Thyroid gland (tissue), 4 donors: ENCODE measurements at regions not wholly inside any gene's neighbourhood (a gene's known extent, or its start where the extent isn't known, plus 50 kb on each side); places are given as distances from the start of the nearest gene placed in this dataset.

Experiments used
- DNase-seq, 2 donors: peaks; one replicate each; pipeline ENCODE4 v3.0.0-alpha.2; 2019
- H3K27ac ChIP-seq, 3 donors: fragments of 200-600 bp; sonication (generic); 1 replicate in 2 of 3; 2 replicates in 1 of 3; pipeline ENCODE4 v1.5.1; 2016 to 2019; ENCODE audit warnings: mild to moderate bottlenecking in 1 of 3, moderate library complexity in 1 of 3
- H3K27me3 ChIP-seq: fragments of 200-600 bp; sonication (generic); one replicate; pipeline ENCODE4 v1.5.1; 2019
- H3K36me3 ChIP-seq, 2 donors: fragments of 200-600 bp; sonication (generic); one replicate each; pipeline ENCODE4 v1.5.1; 2016 to 2019
- H3K4me1 ChIP-seq, 2 donors: fragments of 200-600 bp; sonication (generic); one replicate each; pipeline ENCODE4 v1.5.1; 2017 to 2019
- H3K4me3 ChIP-seq, 3 donors: fragments of 200-600 bp; sonication (generic); replicated peaks in 1 of 3; 1 replicate in 2 of 3; 2 replicates in 1 of 3; pipeline ENCODE4 v1.5.1; 2016; ENCODE audit warnings: mild to moderate bottlenecking in 1 of 3
- H3K9me3 ChIP-seq: fragments of 200-600 bp; sonication (generic); one replicate; pipeline ENCODE4 v1.5.1; 2017
- CTCF ChIP-seq, 6 experiments: fragments of 200-600 bp in 3 of 6; fragments of 450-650 bp in 3 of 6; sonication (generic) in 3 of 6; IDR thresholded peaks; one replicate each; pipeline ENCODE4 v1.5.1; 2016 to 2019; ENCODE audit warnings: antibody characterized with exemption in 6 of 6, mild to moderate bottlenecking in 2 of 6, inconsistent platforms in 1 of 6, moderate library complexity in 1 of 6
- POLR2A ChIP-seq, 2 donors: fragments of 450-650 bp; IDR thresholded peaks; one replicate each; pipeline ENCODE4 v1.6.1; 2017; ENCODE audit warnings: antibody characterized with exemption in 2 of 2, mild to moderate bottlenecking in 2 of 2, moderate library complexity in 1 of 2
- WGBS, 2 donors: methylation state at CpG; one replicate each; pipeline ENCODE4 v1.1.5; 2017; 5-methylcytosine and 5-hydroxymethylcytosine counted together
- intact Hi-C: fragments of 100-400 bp; cut with DNase I; formaldehyde crosslinking; loops from one replicate; pipeline ENCODE4 v1.15.1; 2023

GRCh38 chr6:28776269-28777146 lies 147.3 kb downstream of the TRIM27 start:
- Histone ChIP-seq H3K27ac (no peak overlapping the region), H3K36me3 (no peaks in the 10 kb centered on the region), H3K9me3 (no peaks in the 10 kb centered on the region), H3K4me1 (no peaks in the 10 kb centered on the region), H3K4me3 (no peak overlapping the region), H3K27me3 (peaks cover 64% of the 10 kb centered on the region)
- intact Hi-C loops, result no loop called here
- TF ChIP-seq POLR2A (IDR thresholded peaks at IDR 0.05) (no peak), CTCF (IDR thresholded peaks at IDR 0.05) (no peak)
- no peak for DNase-seq
- 5 to 6% methylated on average over 17 of the region's 17 CpGs for WGBS, 2 donors

DNA sequence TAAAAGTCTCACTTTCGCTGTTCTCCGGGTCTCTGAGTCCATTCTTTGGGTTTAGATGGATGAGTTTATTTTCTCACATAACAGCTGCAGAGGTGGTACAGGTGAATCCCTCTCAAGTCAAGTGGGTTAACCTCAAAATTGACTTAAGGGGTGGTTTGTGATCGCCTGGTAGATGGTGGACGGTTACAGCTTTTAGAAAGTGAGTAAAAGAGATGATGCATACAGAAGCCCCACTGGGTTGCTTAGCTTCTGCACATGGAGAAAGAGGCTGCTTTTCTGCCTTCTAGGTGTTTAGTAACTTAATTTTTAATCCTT lies 146.7 kb downstream of the TRIM27 start:
- DNase-seq, result no peak
- no peaks in the 10 kb centered on the region for H3K4me1 ChIP-seq
- H3K27me3 ChIP-seq, result peaks cover 70% of the 10 kb centered on the region
- H3K4me3 ChIP-seq, result no peak overlapping the region
- no peaks in the 10 kb centered on the region for H3K36me3 ChIP-seq
- TF ChIP-seq POLR2A (IDR thresholded peaks at IDR 0.05), result no peak
- no peak for TF ChIP-seq CTCF (IDR thresholded peaks at IDR 0.05)
- intact Hi-C loops, result no loop called here
- 9% methylated on average over 4 of the region's 4 CpGs for WGBS, 2 donors
- no peaks in the 10 kb centered on the region for H3K9me3 ChIP-seq
- H3K27ac ChIP-seq, result no peak overlapping the region

DNA sequence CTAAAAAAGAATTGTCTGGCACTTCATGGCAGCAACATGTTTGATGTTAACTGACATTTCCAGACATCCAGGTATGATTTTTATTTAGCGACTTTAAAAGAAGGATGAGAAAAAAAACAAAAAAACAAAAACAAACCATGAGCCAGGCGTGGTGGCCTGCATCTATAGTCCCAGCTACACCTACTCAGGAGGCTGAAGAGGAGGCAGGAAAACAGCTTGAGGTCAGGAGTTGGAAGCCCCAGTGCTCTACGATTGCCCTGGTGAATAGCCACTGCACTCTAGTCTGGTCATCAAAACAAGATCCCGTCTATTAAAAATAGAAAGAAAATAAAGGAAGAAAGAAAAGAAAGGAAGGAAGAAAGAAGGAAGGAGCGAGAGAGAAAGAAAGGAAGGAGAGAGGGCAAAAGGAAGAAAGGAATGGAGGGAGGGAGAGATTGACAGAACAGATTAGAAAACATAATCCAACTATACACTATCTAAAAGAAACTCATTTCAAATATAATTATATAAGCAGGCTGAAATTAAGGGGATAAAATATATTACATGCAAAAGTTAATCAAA lies 141.6 kb downstream of the TRIM27 start:
- intact Hi-C loops, result no loop called here
- Histone ChIP-seq H3K4me1 (no peaks in the 10 kb centered on the region), H3K27ac (no peak overlapping the region), H3K9me3 (no peaks in the 10 kb centered on the region), H3K36me3 (no peaks in the 10 kb centered on the region), H3K27me3 (peaks cover 51% of the 10 kb centered on the region), H3K4me3 (no peak overlapping the region)
- no peak for DNase-seq
- WGBS, 2 donors, result 9 to 17% methylated on average over 5 of the region's 5 CpGs
- TF ChIP-seq CTCF (IDR thresholded peaks at IDR 0.05), result no peak

- Histone ChIP-seq H3K9me3 (no peaks in the 10 kb centered on the region), H3K36me3 (no peaks in the 10 kb centered on the region), H3K27ac (no peak overlapping the region), H3K4me3 (no peak overlapping the region), H3K4me1 (peaks cover 0 to 4% of the 10 kb centered on the region in 2 donors), H3K27me3 (peaks cover 37% of the 10 kb centered on the region)
- DNase-seq, result no peak
- TF ChIP-seq POLR2A (IDR thresholded peaks at IDR 0.05) (no peak), CTCF (IDR thresholded peaks at IDR 0.05) (no peak)
- intact Hi-C loops, result no loop called here
- WGBS, 2 donors, result 1 to 3% methylated on average over 16 to 28 of the region's 30 CpGs
Observed at GRCh38 chr6:28785962-28786679, 137.7 kb downstream of the TRIM27 start.
